ENCODE measurements at regions not wholly inside any gene's neighbourhood (a gene's known extent, or its start where the extent isn't known, plus 50 kb on each side); places are given as distances from the start of the nearest gene placed in this dataset.

GRCh38 chr6:49328051-49328744 lies 134.9 kb downstream of the MMUT start:
- H3K36me3 ChIP-seq (ENCODE audit: control insufficient read depth in 1 of 2, insufficient read depth in 2 of 2, low read length in 2 of 2): no peaks in the 10 kb centered on the region
- H3K4me2 ChIP-seq (ENCODE audit: low read length): no peak overlapping the region
- no peak overlapping the region for H3K27ac ChIP-seq (ENCODE audit: low read depth, low read length)
- H3K79me2 ChIP-seq (ENCODE audit: insufficient read depth, low read length): no peaks in the 10 kb centered on the region
- no peaks in the 10 kb centered on the region for H3K9me3 ChIP-seq (ENCODE audit: control insufficient read depth in 1 of 2, insufficient read depth in 1 of 2, low read depth in 1 of 2, low read length in 2 of 2)
- ChIA-PET POLR2A (no interaction called here), CTCF (no interaction called here), RAD21 (ENCODE audit: low non-redundant PET in 1 of 2, low total read pairs in 2 of 2, uncharacterized antibody in 2 of 2, unreplicated experiment in 2 of 2) (no interaction called here)
- intact Hi-C loops (cut with micrococcal nuclease): no loop called here
- no peak overlapping the region for H3K9ac ChIP-seq (ENCODE audit: low read length)
- H3K4me3 ChIP-seq (replicated peaks in 1 of 2; ENCODE audit: low read depth in 1 of 2, low read length in 2 of 2): no peak overlapping the region
- H3K9me2 ChIP-seq (ENCODE audit: insufficient read depth): no peaks in the 10 kb centered on the region
- no peaks in the 10 kb centered on the region for H4K20me1 ChIP-seq (ENCODE audit: insufficient read depth)
- H3K27me3 ChIP-seq (ENCODE audit: insufficient read depth, low read length): no peaks in the 10 kb centered on the region
- TF ChIP-seq YY1 (IDR thresholded peaks at IDR 0.05; ENCODE audit: extremely low read depth, insufficient replicate concordance, low read depth, low read length) (no peak), ZNF274 (IDR thresholded peaks at IDR 0.05; ENCODE audit: low read depth, low read length) (no peak), FOSL1 (IDR thresholded peaks at IDR 0.05; ENCODE audit: low read depth) (no peak), POLR2A (IDR thresholded peaks at IDR 0.05; ENCODE audit: borderline replicate concordance, extremely low read depth, insufficient read depth, insufficient read length) (no peak), ATF3 (IDR thresholded peaks at IDR 0.05) (no peak), CTCF (IDR thresholded peaks at IDR 0.05 in 2 of 3, conservative IDR thresholded peaks at IDR 0.05 in 1 of 3; ENCODE audit: borderline replicate concordance in 1 of 3, insufficient read depth in 1 of 3, low read depth in 2 of 3, low read length in 2 of 3) (no peak), REST (IDR thresholded peaks at IDR 0.05; ENCODE audit: low read depth) (no peak), JUND (IDR thresholded peaks at IDR 0.05) (no peak), SIN3A (IDR thresholded peaks at IDR 0.05; ENCODE audit: low read depth) (no peak), TCF7L2 (IDR thresholded peaks at IDR 0.05; ENCODE audit: borderline replicate concordance, extremely low read depth, insufficient read depth, insufficient read length) (no peak), MAX (IDR thresholded peaks at IDR 0.05) (no peak), CEBPB (IDR thresholded peaks at IDR 0.05; ENCODE audit: low read depth) (no peak), RAD21 (IDR thresholded peaks at IDR 0.05; ENCODE audit: low read depth) (no peak), EZH2phosphoT487 (IDR thresholded peaks at IDR 0.05; ENCODE audit: borderline replicate concordance) (no peak), ZBTB33 (IDR thresholded peaks at IDR 0.05; ENCODE audit: extremely low read depth, insufficient replicate concordance, low read length) (no peak), POLR2AphosphoS5 (IDR thresholded peaks at IDR 0.05; ENCODE audit: low read depth, low read length) (no peak)
- ATAC-seq (no peak), DNase-seq (ENCODE audit: low read depth, low spot score) (no peak)
- peaks cover 0 to 18% of the 10 kb centered on the region in 2 experiments; a peak in 2 of 4 replicates for H3K4me1 ChIP-seq (ENCODE audit: control insufficient read depth in 1 of 2, insufficient read depth in 2 of 2, low read length in 2 of 2)
- no TSS peak for BruUV-seq (replicated peaks)
- peak overlapping the region; percentile 45 for H2AFZ ChIP-seq (ENCODE audit: low read depth, low read length, poor library complexity, severe bottlenecking)
